GM12872 (cell line): ENCODE measurements at regions not wholly inside any gene's neighbourhood (a gene's known extent, or its start where the extent isn't known, plus 50 kb on each side); places are given as distances from the start of the nearest gene placed in this dataset.

Experiments used
- TF ChIP-seq, protein P1 (sequence below): IDR thresholded peaks from 3 replicates; pipeline ENCODE4 v1.5.1; 2011; ENCODE audit warnings: low read depth, mild to moderate bottlenecking, low read length, moderate library complexity; ENCODE audit not compliant: insufficient read depth

DNA sequence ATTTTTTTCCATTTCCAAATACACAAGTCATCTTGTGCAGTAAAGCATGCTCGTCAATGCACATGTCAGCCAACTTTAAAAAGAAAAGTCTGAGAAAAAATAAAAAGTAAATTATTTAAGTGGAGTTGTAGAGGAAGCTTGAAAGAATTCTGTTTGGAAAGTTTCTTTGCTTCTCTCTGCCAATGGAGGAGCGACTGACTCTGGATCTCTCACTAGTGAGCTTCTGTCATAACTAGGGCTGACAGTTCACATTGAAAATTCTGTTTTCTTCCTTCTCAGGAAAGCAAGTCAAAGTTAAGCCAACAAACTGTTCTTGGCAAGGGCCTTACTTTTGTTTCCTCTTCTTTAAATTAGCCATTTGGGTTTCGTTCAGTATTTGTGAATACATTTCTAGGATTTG is 298.2 kb downstream of the POU4F1 start:
- TF ChIP-seq, protein P1, sequence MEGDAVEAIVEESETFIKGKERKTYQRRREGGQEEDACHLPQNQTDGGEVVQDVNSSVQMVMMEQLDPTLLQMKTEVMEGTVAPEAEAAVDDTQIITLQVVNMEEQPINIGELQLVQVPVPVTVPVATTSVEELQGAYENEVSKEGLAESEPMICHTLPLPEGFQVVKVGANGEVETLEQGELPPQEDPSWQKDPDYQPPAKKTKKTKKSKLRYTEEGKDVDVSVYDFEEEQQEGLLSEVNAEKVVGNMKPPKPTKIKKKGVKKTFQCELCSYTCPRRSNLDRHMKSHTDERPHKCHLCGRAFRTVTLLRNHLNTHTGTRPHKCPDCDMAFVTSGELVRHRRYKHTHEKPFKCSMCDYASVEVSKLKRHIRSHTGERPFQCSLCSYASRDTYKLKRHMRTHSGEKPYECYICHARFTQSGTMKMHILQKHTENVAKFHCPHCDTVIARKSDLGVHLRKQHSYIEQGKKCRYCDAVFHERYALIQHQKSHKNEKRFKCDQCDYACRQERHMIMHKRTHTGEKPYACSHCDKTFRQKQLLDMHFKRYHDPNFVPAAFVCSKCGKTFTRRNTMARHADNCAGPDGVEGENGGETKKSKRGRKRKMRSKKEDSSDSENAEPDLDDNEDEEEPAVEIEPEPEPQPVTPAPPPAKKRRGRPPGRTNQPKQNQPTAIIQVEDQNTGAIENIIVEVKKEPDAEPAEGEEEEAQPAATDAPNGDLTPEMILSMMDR, result no peak

DNA sequence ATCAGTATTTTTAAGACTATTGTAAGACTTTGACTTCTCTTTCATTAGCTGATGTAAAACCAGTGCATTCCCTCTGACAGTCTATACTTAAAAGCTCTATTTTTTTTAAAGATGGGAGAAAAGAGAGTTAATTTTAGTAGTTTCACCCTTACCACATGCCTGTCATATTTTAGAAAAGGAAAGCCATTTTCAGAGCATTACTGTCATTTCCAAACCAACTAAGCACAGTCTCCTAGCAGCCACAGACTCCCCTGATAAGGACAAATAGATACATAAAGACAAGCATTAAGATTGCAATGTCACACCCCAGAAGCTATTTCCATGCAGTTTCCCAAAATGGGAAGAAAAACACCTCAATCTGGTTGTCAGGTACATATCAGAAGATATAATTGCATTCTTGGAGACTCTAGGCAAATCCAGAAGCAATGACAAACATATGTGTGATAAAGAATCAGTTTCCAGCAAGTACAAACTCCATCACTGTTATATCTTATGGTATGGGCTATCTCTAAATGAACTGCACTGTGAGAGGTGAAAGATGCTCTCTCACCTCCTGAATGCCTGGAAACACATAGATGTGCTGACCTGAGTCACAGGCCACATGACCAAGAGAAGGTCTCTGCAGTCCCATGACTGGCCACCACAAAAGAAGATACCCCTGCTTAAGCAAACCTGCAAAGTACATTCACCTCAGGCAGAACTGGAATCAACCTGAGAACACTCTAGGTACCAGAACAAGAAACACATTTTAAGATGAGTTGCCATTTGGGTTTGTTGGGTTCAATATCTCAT is 303.3 kb downstream of the POU4F1 start:
- TF ChIP-seq, protein P1, result no peak

DNA sequence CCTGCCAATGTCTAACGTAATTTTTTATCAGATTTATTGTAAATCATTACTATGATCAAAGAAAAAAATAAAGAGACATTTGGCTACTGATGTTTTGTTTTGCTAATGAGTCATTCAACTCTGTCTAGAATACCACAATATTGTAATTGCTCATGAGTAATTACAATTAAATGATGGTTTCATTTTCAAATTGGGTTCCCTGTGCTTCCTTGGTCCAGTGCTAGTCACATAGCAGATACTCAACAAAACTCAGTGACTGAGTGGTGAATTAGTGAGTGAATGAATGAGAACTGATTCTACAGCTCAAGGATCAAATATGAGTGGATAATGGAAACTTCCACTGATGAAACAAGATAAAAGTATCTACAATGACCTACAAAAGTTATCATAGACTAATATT is 304.7 kb downstream of the POU4F1 start:
- TF ChIP-seq, protein P1, result no peak

DNA sequence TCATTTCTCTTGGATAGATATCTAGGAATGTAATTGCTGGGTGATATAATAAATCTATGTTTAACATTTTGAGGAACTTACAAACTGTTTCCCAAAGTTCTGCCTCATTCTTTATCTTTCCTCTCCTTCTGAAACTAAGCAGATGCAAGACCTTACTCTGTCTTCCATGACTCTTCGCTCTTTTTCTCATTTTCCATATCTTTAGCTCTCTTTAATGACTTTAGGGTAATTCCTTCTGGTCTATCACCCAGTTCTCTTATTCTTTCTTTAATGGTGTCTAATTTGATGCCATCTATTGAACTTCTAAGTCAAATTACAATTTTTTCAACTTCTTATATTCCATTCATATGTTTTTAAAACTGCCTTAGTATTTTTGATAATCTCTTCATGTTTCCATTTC is 316.6 kb downstream of the POU4F1 start:
- TF ChIP-seq, protein P1, result no peak

DNA sequence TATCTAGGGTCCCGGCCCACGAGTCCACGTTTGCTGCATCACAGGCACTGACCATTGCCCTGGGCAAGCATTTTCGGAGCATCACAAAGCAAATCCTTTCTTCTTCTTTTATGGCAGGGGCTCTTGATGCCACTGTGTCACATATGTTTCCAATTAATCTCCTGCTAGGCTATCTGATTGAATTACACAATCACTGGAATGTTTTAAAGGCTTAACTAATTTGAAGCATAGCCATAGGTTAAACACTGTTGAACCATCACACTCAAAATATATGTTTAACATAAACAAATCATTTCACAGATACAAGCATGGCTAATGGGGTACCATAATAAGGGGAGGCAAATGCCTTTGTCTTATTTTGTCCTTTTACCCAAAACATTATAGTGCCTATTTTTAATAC is 338.3 kb downstream of the POU4F1 start:
- TF ChIP-seq, protein P1, result no peak

DNA sequence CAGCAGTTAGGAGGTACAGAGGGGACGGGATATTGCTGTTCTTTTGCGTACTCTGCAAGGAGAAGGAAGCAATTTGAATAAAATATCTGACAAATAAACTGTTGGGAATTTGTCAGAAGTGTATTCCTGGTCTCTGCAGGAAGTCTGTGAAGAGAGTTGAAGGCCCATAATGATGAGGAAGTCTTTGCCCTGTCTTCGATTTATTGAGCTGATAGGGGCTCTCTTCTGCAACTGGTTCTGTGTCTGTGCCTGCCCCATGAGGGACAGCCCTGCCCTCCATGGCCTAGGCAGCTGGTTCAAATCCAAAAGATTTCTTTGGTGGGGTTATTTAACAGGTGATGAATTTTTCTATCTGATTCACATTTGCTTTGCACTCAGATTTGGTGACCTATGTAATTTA is 339.7 kb upstream of the EDNRB start:
- TF ChIP-seq, protein P1, result no peak

DNA sequence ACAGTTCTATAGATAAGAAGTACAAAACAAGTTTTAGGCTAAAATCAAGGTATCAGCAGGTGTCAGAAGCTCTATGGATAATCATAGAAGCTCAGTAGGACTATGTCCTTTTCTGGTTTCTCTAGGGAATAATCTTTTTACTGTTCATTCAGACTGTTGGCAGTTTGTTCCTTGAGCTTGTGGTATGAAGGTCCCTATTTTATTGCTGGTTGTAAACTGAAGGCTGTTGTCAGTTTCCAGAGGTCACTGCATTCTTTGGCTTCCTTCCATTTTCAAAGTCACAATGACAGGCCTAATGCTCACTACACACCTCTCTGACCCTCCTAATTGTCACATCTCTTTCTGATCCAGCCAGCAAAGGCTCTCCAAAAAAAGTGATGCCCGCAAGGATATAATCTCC is 337.9 kb upstream of the EDNRB start:
- TF ChIP-seq, protein P1, result no peak
